ENCODE measurements at regions not wholly inside any gene's neighbourhood (a gene's known extent, or its start where the extent isn't known, plus 50 kb on each side); places are given as distances from the start of the nearest gene placed in this dataset.

GRCh38 chr20:48453477-48454093 is 374.2 kb downstream of the PREX1 start:
- H3K36me3 ChIP-seq: no peaks in the 10 kb centered on the region
- no peak for DNase-seq
- intact Hi-C loops (cut with DNase I): no loop called here
- ATAC-seq: no peak
- H3K4me3 ChIP-seq: no peak overlapping the region
- H3K4me1 ChIP-seq: no peaks in the 10 kb centered on the region
- H3K27ac ChIP-seq: no peak overlapping the region
- WGBS, 4 donors: 83 to 94% (median 90%) methylated on average over 15 of the region's 15 CpGs
- peaks cover 0 to 18% (median 2%) of the 10 kb centered on the region in 9 donors for H3K27me3 ChIP-seq
- no peaks in the 10 kb centered on the region for H3K9me3 ChIP-seq
- TF ChIP-seq CTCF (IDR thresholded peaks at IDR 0.05): no peak

GRCh38 chr20:48451401-48451800 is 376.4 kb downstream of the PREX1 start:
- TF ChIP-seq CTCF (IDR thresholded peaks at IDR 0.05) (no peak), POLR2A (IDR thresholded peaks at IDR 0.05) (no peak)
- Histone ChIP-seq H3K4me1 (no peaks in the 10 kb centered on the region), H3K27ac (no peak overlapping the region), H3K4me3 (no peak overlapping the region), H3K9me3 (no peaks in the 10 kb centered on the region), H3K27me3 (peaks cover 0 to 14% (median 0%) of the 10 kb centered on the region in 9 donors), H3K36me3 (no peaks in the 10 kb centered on the region)
- WGBS, 4 donors: 88 to 92% (median 91%) methylated on average over 6 of the region's 6 CpGs
- intact Hi-C loops (cut with DNase I): no loop called here
- no peak for DNase-seq
- no peak for ATAC-seq

DNA sequence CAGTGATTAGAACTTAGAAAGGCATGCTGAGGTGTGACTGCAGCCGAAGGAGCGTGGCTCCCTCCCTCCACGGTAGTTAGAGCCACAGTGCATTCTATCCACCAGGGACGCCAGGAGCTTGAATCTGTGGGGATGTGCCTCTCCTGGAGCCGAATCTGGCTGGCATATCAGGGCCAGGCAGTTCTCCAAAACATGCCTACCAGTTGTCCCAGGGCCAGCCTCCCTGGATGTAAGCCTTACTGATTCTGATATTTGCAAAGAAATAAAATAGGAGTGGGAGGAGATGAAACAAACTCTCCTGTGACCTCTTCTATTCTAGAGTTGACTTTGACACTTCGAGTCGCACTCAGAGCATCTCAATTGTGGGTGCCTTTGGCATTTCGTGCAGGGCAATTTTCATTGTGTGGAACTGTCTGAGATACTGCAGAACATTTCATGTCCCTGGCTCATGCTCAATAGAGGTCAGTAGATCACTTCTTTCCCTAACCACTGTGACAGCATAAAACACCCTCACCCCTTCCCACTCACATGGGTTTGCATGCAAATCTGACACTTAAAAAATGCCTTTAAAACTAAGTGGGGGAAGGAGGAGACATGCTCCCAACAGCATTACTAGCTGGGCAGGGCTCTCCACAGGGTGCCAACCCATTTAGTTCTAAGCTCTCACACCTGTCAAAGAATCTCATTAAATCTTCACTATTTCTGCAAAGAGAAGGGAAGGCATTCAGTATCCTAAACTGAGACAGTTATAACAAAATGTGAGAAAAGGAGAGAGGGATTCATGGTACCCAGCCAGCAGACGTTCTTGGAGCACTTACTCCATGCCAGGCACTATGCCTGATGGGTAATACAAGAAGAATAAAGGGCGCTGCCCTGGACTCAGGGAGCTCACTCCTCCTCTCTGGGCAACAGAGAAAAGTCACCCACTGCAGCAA is 378.9 kb downstream of the PREX1 start:
- DNase-seq: no peak
- Histone ChIP-seq H3K9me3 (peaks cover 0 to 20% (median 10%) of the 10 kb centered on the region in 12 donors), H3K4me1 (no peaks in the 10 kb centered on the region), H3K36me3 (no peaks in the 10 kb centered on the region), H3K27ac (no peak overlapping the region), H3K4me3 (no peak overlapping the region), H3K27me3 (peaks cover 0 to 5% (median 0%) of the 10 kb centered on the region in 9 donors)
- TF ChIP-seq POLR2A (IDR thresholded peaks at IDR 0.05) (no peak), CTCF (IDR thresholded peaks at IDR 0.05) (peak in 3 of 12 donors; percentile 9 to 11 (median 10))
- ATAC-seq: peak in 2 of 4 donors; percentile 72 to 80
- WGBS, 4 donors: 42 to 61% (median 55%) methylated on average over 7 to 10 of the region's 10 CpGs
- intact Hi-C loops (cut with DNase I): no loop called here

GRCh38 chr20:48447456-48447855 is 380.3 kb downstream of the PREX1 start:
- WGBS, 4 donors: 75 to 90% (median 81%) methylated on average over 4 of the region's 4 CpGs
- H3K27ac ChIP-seq: no peak overlapping the region
- H3K4me1 ChIP-seq: no peaks in the 10 kb centered on the region
- ATAC-seq (peak in 1 of 4 donors; percentile 22), DNase-seq (peak in 1 of 5 donors; percentile 37)
- no peaks in the 10 kb centered on the region for H3K36me3 ChIP-seq
- no peaks in the 10 kb centered on the region for H3K27me3 ChIP-seq
- intact Hi-C loops (cut with DNase I): no loop called here
- TF ChIP-seq CTCF (IDR thresholded peaks at IDR 0.05): no peak
- no peak for TF ChIP-seq POLR2A (IDR thresholded peaks at IDR 0.05)
- peaks cover 0 to 26% (median 13%) of the 10 kb centered on the region in 12 donors for H3K9me3 ChIP-seq
- H3K4me3 ChIP-seq: no peak overlapping the region
